SK-N-SH (cell line): ENCODE measurements at regions not wholly inside any gene's neighbourhood (a gene's known extent, or its start where the extent isn't known, plus 50 kb on each side); places are given as distances from the start of the nearest gene placed in this dataset.

ENCODE experiments used
- CTCF ChIA-PET: fragments of 300-600, 350-600 bp; formaldehyde crosslinking; extraction: SDS; loops from one replicate; lab custom pipeline; 2021; lab: Yijun Ruan, JAX
- POLR2A ChIA-PET: fragments of 350-600 bp; sonication (Branson Sonifier 250); formaldehyde crosslinking; extraction: SDS; loops from one replicate; lab custom pipeline; 2020; ENCODE audit warnings: antibody characterized with exemption, inconsistent platforms; lab: Yijun Ruan, JAX
- DNase-seq: peaks from one replicate; pipeline ENCODE4 v3.0.0; 2012
- H2AFZ ChIP-seq: fragments of 200-600 bp; sonication (generic); 2 replicates; pipeline ENCODE4 v1.8.1; 2016; ENCODE audit warnings: antibody characterized with exemption, mild to moderate bottlenecking, low read depth
- H3F3A ChIP-seq: fragments of 200-600 bp; sonication (generic); replicated peaks from 2 replicates; pipeline ENCODE3; 2016; ENCODE audit warnings: antibody characterized with exemption, mild to moderate bottlenecking; ENCODE audit not compliant: insufficient read depth
- H3K27ac ChIP-seq, 2 experiments: fragments of 200-500 bp in 1 of 2; fragments of 200-600 bp in 1 of 2; sonication (Bioruptor generic) in 1 of 2; sonication (generic), shearing (Covaris generic) in 1 of 2; 2 replicates each; pipeline versions ENCODE4 v1.5.1 to v1.6.1; 2014 to 2016; ENCODE audit warnings: low read depth in 2 of 2, inconsistent platforms in 1 of 2, low read length in 1 of 2, mild to moderate bottlenecking in 1 of 2, mixed read lengths in 1 of 2
- H3K27me3 ChIP-seq: fragments of 200-600 bp; sonication (generic), shearing (Covaris generic); 2 replicates; pipeline ENCODE4 v1.6.1; 2016; ENCODE audit warnings: mixed run types; ENCODE audit not compliant: insufficient read depth
- H3K36me3 ChIP-seq, 2 experiments: fragments of 200-500 bp in 1 of 2; fragments of 200-600 bp in 1 of 2; sonication (Bioruptor generic) in 1 of 2; sonication (generic) in 1 of 2; replicated peaks in 1 of 2; 2 replicates each; pipeline versions ENCODE3 to v1.5.1; 2014 to 2016; ENCODE audit warnings: low read length in 1 of 2, mild to moderate bottlenecking in 1 of 2; ENCODE audit not compliant: insufficient read depth in 2 of 2, control insufficient read depth in 1 of 2
- H3K4me1 ChIP-seq, 2 experiments: fragments of 200-500 bp in 1 of 2; fragments of 200-600 bp in 1 of 2; sonication (Bioruptor generic) in 1 of 2; sonication (generic), shearing (Covaris generic) in 1 of 2; 2 replicates each; pipeline versions ENCODE4 v1.5.1 to v1.6.1; 2014 to 2016; ENCODE audit warnings: low read depth in 1 of 2, low read length in 1 of 2, mixed run types in 1 of 2; ENCODE audit not compliant: insufficient read depth in 2 of 2, control insufficient read depth in 1 of 2
- H3K4me2 ChIP-seq: fragments of 200-600 bp; sonication (generic), shearing (Covaris generic); 2 replicates; pipeline ENCODE4 v1.6.1; 2017; ENCODE audit warnings: mixed run types
- H3K4me3 ChIP-seq, 2 experiments: fragments of 200-500 bp in 1 of 2; fragments of 200-600 bp in 1 of 2; sonication (Bioruptor generic) in 1 of 2; sonication (generic), shearing (Covaris generic) in 1 of 2; 2 replicates each; pipeline versions ENCODE4 v1.5.1 to v1.8.1; 2014 to 2016; ENCODE audit warnings: low read depth in 2 of 2, inconsistent platforms in 1 of 2, low read length in 1 of 2, mild to moderate bottlenecking in 1 of 2, mixed read lengths in 1 of 2, moderate library complexity in 1 of 2
- H3K79me2 ChIP-seq: fragments of 200-600 bp; sonication (generic); 2 replicates; pipeline ENCODE4 v1.8.1; 2017; ENCODE audit warnings: mild to moderate bottlenecking; ENCODE audit not compliant: insufficient read depth
- H3K9ac ChIP-seq: fragments of 200-600 bp; sonication (generic); 2 replicates; pipeline ENCODE4 v1.6.1; 2017; ENCODE audit warnings: mixed run types
- H3K9me2 ChIP-seq: fragments of 200-600 bp; sonication (generic); 2 replicates; pipeline ENCODE4 v1.6.1; 2017; ENCODE audit warnings: mixed run types
- H3K9me3 ChIP-seq: fragments of 200-600 bp; sonication (generic); 2 replicates; pipeline ENCODE4 v1.6.1; 2017; ENCODE audit warnings: mixed run types, mild to moderate bottlenecking, moderate library complexity
- H4K20me1 ChIP-seq: fragments of 200-600 bp; sonication (generic); 2 replicates; pipeline ENCODE4 v1.6.1; 2017; ENCODE audit warnings: mild to moderate bottlenecking, mixed run types; ENCODE audit not compliant: insufficient read depth
- CHD2 ChIP-seq: fragments of 150-350 bp; IDR thresholded peaks from 2 replicates; pipeline ENCODE4 v1.6.1; 2018; ENCODE audit warnings: low read length; ENCODE audit not compliant: partially characterized antibody
- ELF1 ChIP-seq: IDR thresholded peaks from 2 replicates; pipeline ENCODE4 v1.4.0; 2012
- EP300 ChIP-seq, 2 experiments: IDR thresholded peaks; 2 replicates each; pipeline versions ENCODE4 v1.4.0 to v1.6.1; 2012; ENCODE audit warnings: borderline replicate concordance in 1 of 2, low read depth in 1 of 2, low read length in 1 of 2
- EZH2phosphoT487 ChIP-seq: fragments of 200-600 bp; sonication (generic); IDR thresholded peaks from 2 replicates; pipeline ENCODE4 v1.6.1; 2017; ENCODE audit warnings: low read depth, mixed run types, mild to moderate bottlenecking, antibody characterized with exemption, moderate library complexity, borderline replicate concordance
- FOSL2 ChIP-seq: IDR thresholded peaks from 2 replicates; pipeline ENCODE4 v1.4.0; 2012; ENCODE audit warnings: low read depth, mild to moderate bottlenecking, moderate library complexity, borderline replicate concordance
- FOXM1 ChIP-seq: IDR thresholded peaks from 2 replicates; pipeline ENCODE4 v1.4.0; 2012; ENCODE audit warnings: low read depth, mild to moderate bottlenecking
- GABPA ChIP-seq: IDR thresholded peaks from 2 replicates; pipeline ENCODE4 v1.4.0; 2012; ENCODE audit warnings: low read depth, mild to moderate bottlenecking
- MXI1 ChIP-seq: IDR thresholded peaks from 2 replicates; pipeline ENCODE4 v1.6.1; 2012; ENCODE audit warnings: mild to moderate bottlenecking, low read depth, low read length, improper control_type of control experiment
- NFIC ChIP-seq: IDR thresholded peaks from 2 replicates; pipeline ENCODE4 v1.4.0; 2012; ENCODE audit warnings: borderline replicate concordance
- RCOR1 ChIP-seq: fragments of 150-350 bp; IDR thresholded peaks from 2 replicates; pipeline ENCODE4 v1.6.1; 2017; ENCODE audit warnings: antibody characterized with exemption, low read length
- RXRA ChIP-seq: IDR thresholded peaks from 2 replicates; pipeline ENCODE4 v1.4.0; 2012; ENCODE audit warnings: low read depth, mild to moderate bottlenecking, borderline replicate concordance
- SMC3 ChIP-seq: IDR thresholded peaks from 2 replicates; pipeline ENCODE4 v1.6.1; 2012; ENCODE audit warnings: low read depth, low read length, improper control_type of control experiment
- TEAD4 ChIP-seq: IDR thresholded peaks from 2 replicates; pipeline ENCODE4 v1.4.0; 2012; ENCODE audit warnings: mild to moderate bottlenecking, borderline replicate concordance; ENCODE audit not compliant: insufficient read depth
- WGBS: methylation state at CpG from one replicate; pipeline ENCODE4 v1.1.6; 2017; ENCODE audit warnings: low lambda C conversion rate; 5-methylcytosine and 5-hydroxymethylcytosine counted together
- TF ChIP-seq, protein P1 (sequence below): IDR thresholded peaks from 2 replicates; pipeline ENCODE4 v1.4.0; 2012; ENCODE audit warnings: low read depth, borderline replicate concordance
- TF ChIP-seq, protein P2 (sequence below): IDR thresholded peaks from 2 replicates; pipeline ENCODE4 v1.4.0; 2012; ENCODE audit warnings: low read depth, borderline replicate concordance
- TF ChIP-seq, protein P3 (sequence below): fragments of 200-600 bp; sonication (generic); IDR thresholded peaks from 2 replicates; pipeline ENCODE4 v1.6.1; 2017; ENCODE audit warnings: antibody characterized with exemption, mild to moderate bottlenecking, moderate library complexity
- TF ChIP-seq, protein P4 (sequence below): IDR thresholded peaks from 2 replicates; pipeline ENCODE4; 2012
- TF ChIP-seq, protein P5 (sequence below): IDR thresholded peaks from 2 replicates; pipeline ENCODE4 v1.6.1; 2012; ENCODE audit warnings: mild to moderate bottlenecking, low read depth, low read length, moderate library complexity
- TF ChIP-seq, protein P6 (sequence below): fragments of 150-350 bp; IDR thresholded peaks from 2 replicates; pipeline ENCODE4 v1.6.1; 2017; ENCODE audit warnings: antibody characterized with exemption, low read length, low read depth, borderline replicate concordance

DNA sequence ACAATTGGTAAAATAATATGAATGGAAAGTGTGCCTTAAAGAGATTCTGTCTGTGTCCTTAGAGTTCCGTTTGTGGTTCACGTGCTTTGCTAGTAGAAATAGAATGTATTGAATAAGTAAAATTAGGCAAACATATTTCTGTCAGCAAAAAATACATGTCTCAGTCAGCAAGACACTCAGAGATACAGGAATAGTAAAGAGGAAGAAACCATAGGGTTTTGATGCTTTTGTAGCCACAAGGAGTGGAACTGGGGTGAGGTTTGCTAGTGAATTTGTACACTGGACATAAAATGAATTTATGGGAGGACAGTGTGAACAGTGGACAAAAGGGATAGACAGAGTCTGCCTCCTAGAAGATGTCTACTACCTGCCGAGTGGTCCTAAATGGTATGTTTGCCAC lies 289.2 kb upstream of the NRP1 start:
- ChIA-PET POLR2A (no interaction called here), CTCF (no interaction called here)
- Histone ChIP-seq H3K27ac (no peak overlapping the region), H3K9me3 (no peaks in the 10 kb centered on the region), H3K9ac (no peak overlapping the region), H2AFZ (no peak overlapping the region), H4K20me1 (no peaks in the 10 kb centered on the region), H3K79me2 (no peaks in the 10 kb centered on the region), H3K27me3 (no peaks in the 10 kb centered on the region), H3K4me2 (no peak overlapping the region), H3F3A (no peaks in the 10 kb centered on the region), H3K9me2 (no peaks in the 10 kb centered on the region), H3K4me3 (no peak overlapping the region), H3K36me3 (no peaks in the 10 kb centered on the region), H3K4me1 (no peaks in the 10 kb centered on the region)
- TF ChIP-seq ELF1 (no peak), MXI1 (no peak), GABPA (no peak), SMC3 (no peak), EP300 (IDR thresholded peaks at IDR 0.05; ENCODE audit: borderline replicate concordance in 1 of 2, low read depth in 1 of 2, low read length in 1 of 2) (no peak), CHD2 (no peak), NFIC (no peak), RXRA (no peak), FOXM1 (no peak), FOSL2 (no peak), RCOR1 (no peak), TEAD4 (no peak), EZH2phosphoT487 (no peak)
- TF ChIP-seq, protein P1, sequence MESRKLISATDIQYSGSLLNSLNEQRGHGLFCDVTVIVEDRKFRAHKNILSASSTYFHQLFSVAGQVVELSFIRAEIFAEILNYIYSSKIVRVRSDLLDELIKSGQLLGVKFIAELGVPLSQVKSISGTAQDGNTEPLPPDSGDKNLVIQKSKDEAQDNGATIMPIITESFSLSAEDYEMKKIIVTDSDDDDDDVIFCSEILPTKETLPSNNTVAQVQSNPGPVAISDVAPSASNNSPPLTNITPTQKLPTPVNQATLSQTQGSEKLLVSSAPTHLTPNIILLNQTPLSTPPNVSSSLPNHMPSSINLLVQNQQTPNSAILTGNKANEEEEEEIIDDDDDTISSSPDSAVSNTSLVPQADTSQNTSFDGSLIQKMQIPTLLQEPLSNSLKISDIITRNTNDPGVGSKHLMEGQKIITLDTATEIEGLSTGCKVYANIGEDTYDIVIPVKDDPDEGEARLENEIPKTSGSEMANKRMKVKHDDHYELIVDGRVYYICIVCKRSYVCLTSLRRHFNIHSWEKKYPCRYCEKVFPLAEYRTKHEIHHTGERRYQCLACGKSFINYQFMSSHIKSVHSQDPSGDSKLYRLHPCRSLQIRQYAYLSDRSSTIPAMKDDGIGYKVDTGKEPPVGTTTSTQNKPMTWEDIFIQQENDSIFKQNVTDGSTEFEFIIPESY = no peak
- TF ChIP-seq, protein P2, sequence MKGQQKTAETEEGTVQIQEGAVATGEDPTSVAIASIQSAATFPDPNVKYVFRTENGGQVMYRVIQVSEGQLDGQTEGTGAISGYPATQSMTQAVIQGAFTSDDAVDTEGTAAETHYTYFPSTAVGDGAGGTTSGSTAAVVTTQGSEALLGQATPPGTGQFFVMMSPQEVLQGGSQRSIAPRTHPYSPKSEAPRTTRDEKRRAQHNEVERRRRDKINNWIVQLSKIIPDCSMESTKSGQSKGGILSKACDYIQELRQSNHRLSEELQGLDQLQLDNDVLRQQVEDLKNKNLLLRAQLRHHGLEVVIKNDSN = no peak
- TF ChIP-seq, protein P3, sequence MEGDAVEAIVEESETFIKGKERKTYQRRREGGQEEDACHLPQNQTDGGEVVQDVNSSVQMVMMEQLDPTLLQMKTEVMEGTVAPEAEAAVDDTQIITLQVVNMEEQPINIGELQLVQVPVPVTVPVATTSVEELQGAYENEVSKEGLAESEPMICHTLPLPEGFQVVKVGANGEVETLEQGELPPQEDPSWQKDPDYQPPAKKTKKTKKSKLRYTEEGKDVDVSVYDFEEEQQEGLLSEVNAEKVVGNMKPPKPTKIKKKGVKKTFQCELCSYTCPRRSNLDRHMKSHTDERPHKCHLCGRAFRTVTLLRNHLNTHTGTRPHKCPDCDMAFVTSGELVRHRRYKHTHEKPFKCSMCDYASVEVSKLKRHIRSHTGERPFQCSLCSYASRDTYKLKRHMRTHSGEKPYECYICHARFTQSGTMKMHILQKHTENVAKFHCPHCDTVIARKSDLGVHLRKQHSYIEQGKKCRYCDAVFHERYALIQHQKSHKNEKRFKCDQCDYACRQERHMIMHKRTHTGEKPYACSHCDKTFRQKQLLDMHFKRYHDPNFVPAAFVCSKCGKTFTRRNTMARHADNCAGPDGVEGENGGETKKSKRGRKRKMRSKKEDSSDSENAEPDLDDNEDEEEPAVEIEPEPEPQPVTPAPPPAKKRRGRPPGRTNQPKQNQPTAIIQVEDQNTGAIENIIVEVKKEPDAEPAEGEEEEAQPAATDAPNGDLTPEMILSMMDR = no peak
- TF ChIP-seq, protein P4, sequence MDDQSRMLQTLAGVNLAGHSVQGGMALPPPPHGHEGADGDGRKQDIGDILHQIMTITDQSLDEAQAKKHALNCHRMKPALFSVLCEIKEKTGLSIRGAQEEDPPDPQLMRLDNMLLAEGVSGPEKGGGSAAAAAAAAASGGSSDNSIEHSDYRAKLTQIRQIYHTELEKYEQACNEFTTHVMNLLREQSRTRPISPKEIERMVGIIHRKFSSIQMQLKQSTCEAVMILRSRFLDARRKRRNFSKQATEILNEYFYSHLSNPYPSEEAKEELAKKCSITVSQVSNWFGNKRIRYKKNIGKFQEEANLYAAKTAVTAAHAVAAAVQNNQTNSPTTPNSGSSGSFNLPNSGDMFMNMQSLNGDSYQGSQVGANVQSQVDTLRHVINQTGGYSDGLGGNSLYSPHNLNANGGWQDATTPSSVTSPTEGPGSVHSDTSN = no peak
- TF ChIP-seq, protein P5, sequence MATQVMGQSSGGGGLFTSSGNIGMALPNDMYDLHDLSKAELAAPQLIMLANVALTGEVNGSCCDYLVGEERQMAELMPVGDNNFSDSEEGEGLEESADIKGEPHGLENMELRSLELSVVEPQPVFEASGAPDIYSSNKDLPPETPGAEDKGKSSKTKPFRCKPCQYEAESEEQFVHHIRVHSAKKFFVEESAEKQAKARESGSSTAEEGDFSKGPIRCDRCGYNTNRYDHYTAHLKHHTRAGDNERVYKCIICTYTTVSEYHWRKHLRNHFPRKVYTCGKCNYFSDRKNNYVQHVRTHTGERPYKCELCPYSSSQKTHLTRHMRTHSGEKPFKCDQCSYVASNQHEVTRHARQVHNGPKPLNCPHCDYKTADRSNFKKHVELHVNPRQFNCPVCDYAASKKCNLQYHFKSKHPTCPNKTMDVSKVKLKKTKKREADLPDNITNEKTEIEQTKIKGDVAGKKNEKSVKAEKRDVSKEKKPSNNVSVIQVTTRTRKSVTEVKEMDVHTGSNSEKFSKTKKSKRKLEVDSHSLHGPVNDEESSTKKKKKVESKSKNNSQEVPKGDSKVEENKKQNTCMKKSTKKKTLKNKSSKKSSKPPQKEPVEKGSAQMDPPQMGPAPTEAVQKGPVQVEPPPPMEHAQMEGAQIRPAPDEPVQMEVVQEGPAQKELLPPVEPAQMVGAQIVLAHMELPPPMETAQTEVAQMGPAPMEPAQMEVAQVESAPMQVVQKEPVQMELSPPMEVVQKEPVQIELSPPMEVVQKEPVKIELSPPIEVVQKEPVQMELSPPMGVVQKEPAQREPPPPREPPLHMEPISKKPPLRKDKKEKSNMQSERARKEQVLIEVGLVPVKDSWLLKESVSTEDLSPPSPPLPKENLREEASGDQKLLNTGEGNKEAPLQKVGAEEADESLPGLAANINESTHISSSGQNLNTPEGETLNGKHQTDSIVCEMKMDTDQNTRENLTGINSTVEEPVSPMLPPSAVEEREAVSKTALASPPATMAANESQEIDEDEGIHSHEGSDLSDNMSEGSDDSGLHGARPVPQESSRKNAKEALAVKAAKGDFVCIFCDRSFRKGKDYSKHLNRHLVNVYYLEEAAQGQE = no peak
- TF ChIP-seq, protein P6, sequence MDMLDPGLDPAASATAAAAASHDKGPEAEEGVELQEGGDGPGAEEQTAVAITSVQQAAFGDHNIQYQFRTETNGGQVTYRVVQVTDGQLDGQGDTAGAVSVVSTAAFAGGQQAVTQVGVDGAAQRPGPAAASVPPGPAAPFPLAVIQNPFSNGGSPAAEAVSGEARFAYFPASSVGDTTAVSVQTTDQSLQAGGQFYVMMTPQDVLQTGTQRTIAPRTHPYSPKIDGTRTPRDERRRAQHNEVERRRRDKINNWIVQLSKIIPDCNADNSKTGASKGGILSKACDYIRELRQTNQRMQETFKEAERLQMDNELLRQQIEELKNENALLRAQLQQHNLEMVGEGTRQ = no peak
- WGBS = 77% methylated on average over 3 of the region's 3 CpGs
- DNase-seq = no peak
